ENCODE measurements at regions not wholly inside any gene's neighbourhood (a gene's known extent, or its start where the extent isn't known, plus 50 kb on each side); places are given as distances from the start of the nearest gene placed in this dataset.

GRCh38 chr6:144893680-144894151 is 608.6 kb downstream of the UTRN start:
- 31 to 40% methylated on average over 2 of the region's 2 CpGs for WGBS, 2 donors
- TF ChIP-seq POLR2A (IDR thresholded peaks at IDR 0.05) (no peak), CTCF (IDR thresholded peaks at IDR 0.05) (no peak)
- H3K27me3 ChIP-seq: no peaks in the 10 kb centered on the region
- no peak overlapping the region for H3K4me3 ChIP-seq
- intact Hi-C loops (cut with DNase I): no loop called here
- no peak overlapping the region for H3K27ac ChIP-seq
- DNase-seq (no peak), ATAC-seq (no peak)
- no peaks in the 10 kb centered on the region for H3K9me3 ChIP-seq
- no peaks in the 10 kb centered on the region for H3K4me1 ChIP-seq
- H3K36me3 ChIP-seq (replicated peaks in 1 of 2; ENCODE audit: insufficient read depth in 1 of 2, low read depth in 2 of 2): no peaks in the 10 kb centered on the region

GRCh38 chr6:144894240-144894639 is 609.1 kb downstream of the UTRN start:
- H3K4me3 ChIP-seq: no peak overlapping the region
- no peak overlapping the region for H3K27ac ChIP-seq
- intact Hi-C loops (cut with DNase I): no loop called here
- TF ChIP-seq CTCF (IDR thresholded peaks at IDR 0.05) (no peak), POLR2A (IDR thresholded peaks at IDR 0.05) (no peak)
- WGBS, 2 donors: 83 to 92% methylated on average over 2 of the region's 2 CpGs
- H3K9me3 ChIP-seq: no peaks in the 10 kb centered on the region
- H3K27me3 ChIP-seq: no peaks in the 10 kb centered on the region
- H3K36me3 ChIP-seq (replicated peaks in 1 of 2; ENCODE audit: insufficient read depth in 1 of 2, low read depth in 2 of 2): no peaks in the 10 kb centered on the region
- no peak for DNase-seq
- no peak for ATAC-seq
- H3K4me1 ChIP-seq: no peaks in the 10 kb centered on the region

GRCh38 chr6:144895313-144896278 is 610.5 kb downstream of the UTRN start:
- 54 to 55% methylated on average over 8 of the region's 8 CpGs for WGBS, 2 donors
- H3K27me3 ChIP-seq: no peaks in the 10 kb centered on the region
- H3K4me3 ChIP-seq: no peak overlapping the region
- H3K27ac ChIP-seq: no peak overlapping the region
- no peak for TF ChIP-seq POLR2A (IDR thresholded peaks at IDR 0.05)
- TF ChIP-seq CTCF (IDR thresholded peaks at IDR 0.05): no peak
- DNase-seq (no peak), ATAC-seq (no peak)
- no peaks in the 10 kb centered on the region for H3K9me3 ChIP-seq
- no peaks in the 10 kb centered on the region for H3K36me3 ChIP-seq (replicated peaks in 1 of 2; ENCODE audit: insufficient read depth in 1 of 2, low read depth in 2 of 2)
- intact Hi-C loops (cut with DNase I): no loop called here
- no peaks in the 10 kb centered on the region for H3K4me1 ChIP-seq

- H3K27ac ChIP-seq: no peak overlapping the region
- 79 to 88% methylated on average over 3 of the region's 3 CpGs for WGBS, 2 donors
These were observed 611.2 kb downstream of the UTRN start for GRCh38 chr6:144896289-144896688.

More at GRCh38 chr6:144896289-144896688, 611.2 kb downstream of the UTRN start:
- Histone ChIP-seq H3K9me3 (no peaks in the 10 kb centered on the region), H3K4me1 (no peaks in the 10 kb centered on the region), H3K4me3 (no peak overlapping the region), H3K27me3 (no peaks in the 10 kb centered on the region), H3K36me3 (replicated peaks in 1 of 2; ENCODE audit: insufficient read depth in 1 of 2, low read depth in 2 of 2) (no peaks in the 10 kb centered on the region)
- ATAC-seq (no peak), DNase-seq (no peak)
- intact Hi-C loops (cut with DNase I): no loop called here
- TF ChIP-seq POLR2A (IDR thresholded peaks at IDR 0.05) (no peak), CTCF (IDR thresholded peaks at IDR 0.05) (no peak)
